Trophoblast cell (in vitro differentiated cells and primary cell): ENCODE measurements at regions not wholly inside any gene's neighbourhood (a gene's known extent, or its start where the extent isn't known, plus 50 kb on each side); places are given as distances from the start of the nearest gene placed in this dataset.
"Not testable (repeated sequence)": the region's sequence is repeated elsewhere in the genome, so short reads cannot be mapped to it uniquely, and the experiment has no call there.

Experiments
- DNase-seq, 2 donors: peaks; one replicate each; pipeline ENCODE4 v3.0.0-alpha.2; 2016
- H2AFZ ChIP-seq: 2 replicates; pipeline ENCODE4 v1.6.1; 2013; ENCODE audit warnings: low read length, moderate library complexity, mild to moderate bottlenecking; ENCODE audit not compliant: insufficient read depth, poor library complexity
- H2AK5ac ChIP-seq: 2 replicates; pipeline ENCODE4 v1.6.1; 2013; ENCODE audit warnings: mild to moderate bottlenecking, low read length
- H2BK120ac ChIP-seq: 2 replicates; pipeline ENCODE4 v1.6.1; 2013; ENCODE audit warnings: low read length, mild to moderate bottlenecking, moderate library complexity; ENCODE audit not compliant: insufficient read depth, poor library complexity
- H2BK12ac ChIP-seq: 2 replicates; pipeline ENCODE4 v1.6.1; 2013; ENCODE audit warnings: mild to moderate bottlenecking, low read length, moderate library complexity
- H2BK5ac ChIP-seq: 2 replicates; pipeline ENCODE4 v1.6.1; 2013; ENCODE audit warnings: low read length, low read depth, moderate library complexity, mild to moderate bottlenecking; ENCODE audit not compliant: poor library complexity
- H3K14ac ChIP-seq: 2 replicates; pipeline ENCODE4 v1.6.1; 2013; ENCODE audit warnings: mild to moderate bottlenecking, low read length
- H3K18ac ChIP-seq: 2 replicates; pipeline ENCODE4 v1.6.1; 2013; ENCODE audit warnings: mild to moderate bottlenecking, low read length
- H3K23ac ChIP-seq: 2 replicates; pipeline ENCODE4 v1.6.1; 2013; ENCODE audit warnings: low read length
- H3K27ac ChIP-seq: 2 replicates; pipeline ENCODE4 v1.5.1; 2013; ENCODE audit warnings: low read depth, mild to moderate bottlenecking, inconsistent platforms, low read length, moderate library complexity
- H3K27me3 ChIP-seq: 2 replicates; pipeline ENCODE4 v1.6.1; 2013; ENCODE audit warnings: inconsistent platforms, mild to moderate bottlenecking, low read length, moderate library complexity; ENCODE audit not compliant: insufficient read depth
- H3K36me3 ChIP-seq, 2 experiments: 1 replicate in 1 of 2; 2 replicates in 1 of 2; pipeline ENCODE4 v1.6.1; 2013; ENCODE audit warnings: low read length in 2 of 2, mild to moderate bottlenecking in 2 of 2, moderate library complexity in 1 of 2; ENCODE audit not compliant: insufficient read depth in 2 of 2, control insufficient read depth in 1 of 2
- H3K4ac ChIP-seq: 2 replicates; pipeline ENCODE4 v1.6.1; 2013; ENCODE audit warnings: low read depth, mild to moderate bottlenecking, low read length, moderate library complexity
- H3K4me1 ChIP-seq, 2 experiments: 1 replicate in 1 of 2; 2 replicates in 1 of 2; pipeline ENCODE4 v1.6.1; 2013; ENCODE audit warnings: low read length in 2 of 2, mild to moderate bottlenecking in 2 of 2, moderate library complexity in 1 of 2; ENCODE audit not compliant: insufficient read depth in 2 of 2, control insufficient read depth in 1 of 2
- H3K4me2 ChIP-seq: 2 replicates; pipeline ENCODE4 v1.6.1; 2013; ENCODE audit warnings: inconsistent platforms, mild to moderate bottlenecking, low read length, moderate library complexity
- H3K4me3 ChIP-seq: 2 replicates; pipeline ENCODE4 v1.5.1; 2013; ENCODE audit warnings: mild to moderate bottlenecking, low read depth, low read length, inconsistent platforms
- H3K79me1 ChIP-seq: one replicate; pipeline ENCODE4 v1.6.1; 2013; ENCODE audit warnings: low read length
- H3K79me2 ChIP-seq: 2 replicates; pipeline ENCODE4 v1.6.1; 2013; ENCODE audit warnings: low read length, mild to moderate bottlenecking; ENCODE audit not compliant: control insufficient read depth, insufficient read depth, poor library complexity
- H3K9ac ChIP-seq: 2 replicates; pipeline ENCODE4 v1.6.1; 2013; ENCODE audit warnings: mild to moderate bottlenecking, low read length
- H3K9me3 ChIP-seq: 2 replicates; pipeline ENCODE4 v1.6.1; 2013; ENCODE audit warnings: low read depth, mild to moderate bottlenecking, control low read depth, inconsistent platforms, low read length; ENCODE audit not compliant: insufficient read depth
- H4K12ac ChIP-seq: 2 replicates; pipeline ENCODE4 v1.6.1; 2013; ENCODE audit warnings: low read depth, mild to moderate bottlenecking, low read length, moderate library complexity
- H4K8ac ChIP-seq: 2 replicates; pipeline ENCODE4 v1.6.1; 2013; ENCODE audit warnings: low read depth, mild to moderate bottlenecking, low read length, moderate library complexity
- H4K91ac ChIP-seq: one replicate; pipeline ENCODE4 v1.6.1; 2013; ENCODE audit warnings: low read depth, mild to moderate bottlenecking, low read length, moderate library complexity
- WGBS: extraction: QIAGEN DNeasy Blood & Tissue Kit; methylation state at CpG from one replicate; pipeline ENCODE4 v1.1.7; 2013; ENCODE audit warnings: missing lambda C conversion rate; ENCODE audit not compliant: insufficient read length, insufficient coverage; ENCODE audit errors: extremely low coverage; 5-methylcytosine and 5-hydroxymethylcytosine counted together

DNA sequence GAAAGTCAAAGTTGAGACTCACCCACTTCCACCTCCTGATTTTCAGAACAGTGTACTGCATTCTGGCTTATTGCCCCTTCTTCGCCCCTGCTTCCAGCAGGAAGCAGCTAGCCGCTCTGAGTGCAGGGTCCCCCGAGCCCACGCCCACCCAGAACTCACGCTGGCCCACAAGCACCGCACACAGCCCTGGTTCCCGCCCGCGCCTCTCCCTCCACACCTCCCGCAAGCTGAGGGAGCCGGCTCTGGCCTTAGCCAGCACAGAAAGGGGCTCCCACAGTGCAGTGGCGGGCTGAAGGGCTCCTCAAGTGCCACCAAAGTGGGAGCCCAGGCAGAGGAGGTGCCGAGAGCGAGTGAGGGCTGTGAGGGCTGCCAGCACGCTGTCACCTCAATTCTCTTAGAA lies 657.7 kb upstream of the SPRY2 start:
- H2AFZ ChIP-seq = not testable (repeated sequence)

GRCh38 chr13:80989747-80990146 lies 648.8 kb upstream of the SPRY2 start:
- no peaks in the 10 kb centered on the region for H3K9me3 ChIP-seq
- no peak overlapping the region for H2AFZ ChIP-seq
- no peaks in the 10 kb centered on the region for H3K79me1 ChIP-seq
- no peak overlapping the region for H4K91ac ChIP-seq
- H3K4me2 ChIP-seq = no peak overlapping the region
- H4K12ac ChIP-seq = no peak overlapping the region
- no peaks in the 10 kb centered on the region for H3K27me3 ChIP-seq
- no peak overlapping the region for H3K27ac ChIP-seq
- H2AK5ac ChIP-seq = no peak overlapping the region
- no peak overlapping the region for H2BK5ac ChIP-seq
- H3K9ac ChIP-seq = no peak overlapping the region
- no peak overlapping the region for H3K18ac ChIP-seq
- no CpG with 5 or more reads among the region's 1 CpG for WGBS
- H3K4me1 ChIP-seq = no peaks in the 10 kb centered on the region
- no peak overlapping the region for H2BK120ac ChIP-seq
- H3K4ac ChIP-seq = no peak overlapping the region
- H3K36me3 ChIP-seq = no peaks in the 10 kb centered on the region
- H3K14ac ChIP-seq = no peak overlapping the region
- no peak overlapping the region for H4K8ac ChIP-seq
- H3K23ac ChIP-seq = no peak overlapping the region
- no peak overlapping the region for H3K4me3 ChIP-seq
- DNase-seq = no peak
- no peak overlapping the region for H2BK12ac ChIP-seq
- H3K79me2 ChIP-seq = no peaks in the 10 kb centered on the region

More for the DNA sequence above, 657.7 kb upstream of the SPRY2 start:
- H4K8ac ChIP-seq, H2BK120ac ChIP-seq, H3K23ac ChIP-seq, H3K14ac ChIP-seq, H3K27ac ChIP-seq, H3K79me1 ChIP-seq, H3K18ac ChIP-seq, H3K4me3 ChIP-seq, H3K9me3 ChIP-seq, H2BK12ac ChIP-seq, H4K12ac ChIP-seq, H3K36me3 ChIP-seq, H2AK5ac ChIP-seq, H2BK5ac ChIP-seq, H3K4ac ChIP-seq, H3K4me2 ChIP-seq, H3K9ac ChIP-seq, H3K4me1 ChIP-seq, H3K27me3 ChIP-seq, H4K91ac ChIP-seq, DNase-seq, H3K79me2 ChIP-seq: not testable (repeated sequence)
- WGBS = no CpG with 5 or more reads among the region's 15 CpGs

DNA sequence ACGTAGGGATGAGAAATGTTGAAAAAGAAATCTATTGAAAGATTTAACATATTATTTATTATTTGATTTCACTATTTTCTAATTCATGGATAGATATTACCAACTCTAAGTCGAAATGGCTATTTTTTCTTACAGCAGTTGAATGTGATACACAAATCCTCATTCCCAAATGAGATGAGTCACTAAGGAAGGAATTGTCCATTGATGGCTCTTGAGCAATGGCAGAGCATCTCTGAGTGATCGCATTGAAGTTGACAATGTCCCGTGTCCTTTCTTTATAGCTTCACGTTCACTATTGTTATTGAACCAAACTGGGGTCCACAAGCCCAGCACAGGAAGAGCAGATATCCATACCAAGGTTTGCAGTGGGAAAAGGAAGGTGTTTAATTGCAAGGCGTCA lies 648.3 kb upstream of the SPRY2 start:
- Histone ChIP-seq H4K8ac (no peak overlapping the region), H2BK12ac (no peak overlapping the region), H3K27me3 (no peaks in the 10 kb centered on the region), H3K79me2 (no peaks in the 10 kb centered on the region), H3K9ac (no peak overlapping the region), H3K18ac (no peak overlapping the region), H3K14ac (no peak overlapping the region), H3K27ac (no peak overlapping the region), H2BK120ac (no peak overlapping the region), H4K91ac (no peak overlapping the region), H2AK5ac (no peak overlapping the region), H3K23ac (no peak overlapping the region), H3K9me3 (no peaks in the 10 kb centered on the region), H2BK5ac (no peak overlapping the region), H3K36me3 (no peaks in the 10 kb centered on the region), H3K4me1 (no peaks in the 10 kb centered on the region), H3K4ac (no peak overlapping the region), H3K4me2 (no peak overlapping the region), H2AFZ (no peak overlapping the region), H4K12ac (no peak overlapping the region), H3K79me1 (no peaks in the 10 kb centered on the region), H3K4me3 (no peak overlapping the region)
- no CpG with 5 or more reads among the region's 6 CpGs for WGBS
- DNase-seq = no peak

DNA sequence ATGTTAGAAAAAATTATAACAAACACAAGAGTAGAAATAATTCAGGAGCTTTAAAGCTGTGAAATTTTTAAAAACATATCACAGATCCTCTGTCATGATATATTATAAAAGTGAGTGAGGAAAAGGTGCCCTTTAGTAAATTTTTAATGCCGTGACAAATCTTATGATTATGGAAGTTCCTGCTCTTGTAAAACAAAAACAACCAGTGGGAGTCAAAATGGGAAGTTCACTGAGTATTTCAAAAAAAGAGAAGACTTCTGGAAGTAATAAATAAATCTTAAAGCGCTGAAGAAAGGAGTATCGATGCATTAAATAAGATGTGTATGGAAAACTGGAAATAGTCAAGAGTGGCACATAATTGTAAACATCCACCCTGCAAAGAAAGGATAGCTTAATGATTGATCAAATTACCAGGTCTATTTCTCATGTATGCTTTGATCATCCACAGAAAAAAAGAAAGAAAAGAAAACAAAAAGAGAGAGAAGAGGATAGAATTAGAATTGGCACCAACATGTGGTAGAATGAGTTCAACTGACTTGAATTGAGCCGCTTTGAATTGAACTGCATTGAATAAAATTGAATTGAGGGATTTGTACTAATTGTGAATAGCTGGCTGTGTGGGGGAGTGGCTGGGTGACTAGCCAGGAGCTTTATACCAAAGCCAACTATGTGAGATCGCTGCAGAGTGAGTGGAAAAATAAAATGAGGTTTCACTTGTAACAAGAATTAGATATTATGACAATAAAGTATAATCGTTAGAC lies 647.6 kb upstream of the SPRY2 start:
- Histone ChIP-seq H3K79me1 (no peaks in the 10 kb centered on the region), H4K91ac (no peak overlapping the region), H3K9me3 (no peaks in the 10 kb centered on the region), H4K12ac (no peak overlapping the region), H2AFZ (no peak overlapping the region), H3K36me3 (no peaks in the 10 kb centered on the region), H3K18ac (no peak overlapping the region), H2BK12ac (no peak overlapping the region), H4K8ac (no peak overlapping the region), H3K23ac (no peak overlapping the region), H2AK5ac (no peak overlapping the region), H3K27ac (no peak overlapping the region), H3K4me2 (no peak overlapping the region), H3K4me3 (no peak overlapping the region), H3K4me1 (no peaks in the 10 kb centered on the region), H3K4ac (no peak overlapping the region), H3K14ac (no peak overlapping the region), H3K79me2 (no peaks in the 10 kb centered on the region), H3K9ac (no peak overlapping the region), H2BK120ac (no peak overlapping the region), H2BK5ac (no peak overlapping the region), H3K27me3 (no peaks in the 10 kb centered on the region)
- WGBS = no CpG with 5 or more reads among the region's 6 CpGs
- DNase-seq = no peak
